LNCaP clone FGC (cell line): ENCODE measurements at regions not wholly inside any gene's neighbourhood (a gene's known extent, or its start where the extent isn't known, plus 50 kb on each side); places are given as distances from the start of the nearest gene placed in this dataset.
"Not testable (repeated sequence)": the region's sequence is repeated elsewhere in the genome, so short reads cannot be mapped to it uniquely, and the experiment has no call there.

Experiments
- DNase-seq: peaks from one replicate; pipeline ENCODE4 v3.0.0-alpha.2; 2011; ENCODE audit warnings: low read depth
- H3K4me3 ChIP-seq: 2 replicates; pipeline ENCODE4 v1.5.1; 2011; ENCODE audit warnings: mild to moderate bottlenecking, low read depth, low read length, control low read depth
- TF ChIP-seq, protein P1 (sequence below): IDR thresholded peaks from 2 replicates; pipeline ENCODE4 v1.5.1; 2012; ENCODE audit warnings: mild to moderate bottlenecking; ENCODE audit not compliant: control insufficient read depth, insufficient read depth; ENCODE audit errors: extremely low read depth

DNA sequence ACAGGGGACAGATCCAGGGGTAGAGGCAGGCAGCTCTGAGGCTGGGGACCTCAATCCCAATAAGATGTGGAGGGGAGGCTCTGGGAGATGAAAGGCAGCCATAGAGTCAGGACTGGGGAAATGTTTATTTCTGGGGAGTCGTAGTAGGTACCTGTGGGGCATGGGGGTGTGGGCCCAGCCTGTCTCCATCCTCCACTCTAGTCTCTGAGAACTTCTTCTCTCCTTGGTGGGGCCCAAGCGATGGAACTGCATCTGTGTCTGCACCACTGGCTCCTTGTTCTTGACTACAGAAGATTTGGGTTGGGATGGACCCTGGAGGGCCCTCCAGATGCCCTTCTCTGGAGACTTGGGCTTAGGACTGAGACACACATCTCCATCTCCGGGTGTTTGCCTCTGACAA lies 953.9 kb upstream of the ZNF722 start:
- H3K4me3 ChIP-seq = no peak overlapping the region

DNA sequence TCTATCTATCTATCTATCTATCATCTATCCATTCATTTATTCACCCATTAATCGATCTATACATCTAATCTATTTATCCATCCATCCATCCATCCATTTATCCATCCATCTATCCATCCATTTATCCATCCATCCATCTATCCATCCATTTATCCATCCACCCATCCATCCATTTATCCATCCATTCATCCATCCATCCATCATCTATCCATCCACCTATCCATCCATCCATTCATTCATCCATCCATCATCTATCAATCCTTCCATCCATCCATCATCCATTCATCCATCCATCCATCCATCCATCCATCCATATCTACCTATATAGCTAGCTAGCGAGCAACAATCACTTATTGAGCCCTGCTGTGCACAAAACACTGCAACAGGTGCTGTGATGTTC lies 953.1 kb upstream of the ZNF722 start:
- no peak for DNase-seq
- no peak overlapping the region for H3K4me3 ChIP-seq
- TF ChIP-seq, protein P1, sequence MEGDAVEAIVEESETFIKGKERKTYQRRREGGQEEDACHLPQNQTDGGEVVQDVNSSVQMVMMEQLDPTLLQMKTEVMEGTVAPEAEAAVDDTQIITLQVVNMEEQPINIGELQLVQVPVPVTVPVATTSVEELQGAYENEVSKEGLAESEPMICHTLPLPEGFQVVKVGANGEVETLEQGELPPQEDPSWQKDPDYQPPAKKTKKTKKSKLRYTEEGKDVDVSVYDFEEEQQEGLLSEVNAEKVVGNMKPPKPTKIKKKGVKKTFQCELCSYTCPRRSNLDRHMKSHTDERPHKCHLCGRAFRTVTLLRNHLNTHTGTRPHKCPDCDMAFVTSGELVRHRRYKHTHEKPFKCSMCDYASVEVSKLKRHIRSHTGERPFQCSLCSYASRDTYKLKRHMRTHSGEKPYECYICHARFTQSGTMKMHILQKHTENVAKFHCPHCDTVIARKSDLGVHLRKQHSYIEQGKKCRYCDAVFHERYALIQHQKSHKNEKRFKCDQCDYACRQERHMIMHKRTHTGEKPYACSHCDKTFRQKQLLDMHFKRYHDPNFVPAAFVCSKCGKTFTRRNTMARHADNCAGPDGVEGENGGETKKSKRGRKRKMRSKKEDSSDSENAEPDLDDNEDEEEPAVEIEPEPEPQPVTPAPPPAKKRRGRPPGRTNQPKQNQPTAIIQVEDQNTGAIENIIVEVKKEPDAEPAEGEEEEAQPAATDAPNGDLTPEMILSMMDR = no peak

More for the DNA sequence above, 953.9 kb upstream of the ZNF722 start:
- TF ChIP-seq, protein P1 = no peak
- DNase-seq = no peak

DNA sequence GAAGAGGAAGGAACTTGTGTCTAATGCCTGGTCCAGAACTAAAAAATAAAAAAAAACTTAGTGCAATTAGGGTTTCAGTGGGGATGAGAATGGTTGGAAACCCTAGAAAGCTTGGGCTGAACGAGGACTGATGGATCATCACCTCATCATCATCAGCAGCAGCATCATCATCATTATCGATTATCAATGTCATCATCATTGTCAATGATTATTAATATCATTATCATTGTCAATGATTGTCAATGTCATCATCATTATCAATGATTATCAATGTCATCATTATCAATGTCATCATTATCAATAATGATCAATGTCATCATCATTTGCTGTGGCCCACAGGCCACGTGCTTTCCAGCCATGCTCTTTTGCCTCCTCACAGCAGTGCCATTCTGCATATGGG lies 952.0 kb upstream of the ZNF722 start:
- H3K4me3 ChIP-seq = no peak overlapping the region
- no peak for DNase-seq
- TF ChIP-seq, protein P1 = no peak

DNA sequence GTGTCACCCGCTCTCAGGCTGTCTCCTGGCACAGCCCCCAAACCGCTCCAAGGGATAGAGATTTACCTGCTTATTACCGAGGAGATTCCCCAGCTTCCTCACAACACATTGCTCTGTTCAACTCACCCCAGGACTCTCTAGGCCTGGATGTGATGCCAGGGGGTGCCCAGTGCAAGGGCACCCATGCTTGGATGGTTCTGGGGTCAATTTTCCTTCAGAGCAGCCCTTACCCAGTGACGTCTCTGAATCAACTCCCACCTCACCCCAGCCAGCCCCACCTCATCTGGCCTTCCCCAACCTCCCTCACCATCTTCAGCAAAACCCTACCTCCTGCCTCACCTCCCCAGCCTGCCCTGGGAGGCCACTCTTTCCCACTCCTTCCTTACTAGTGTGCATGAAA lies 951.6 kb upstream of the ZNF722 start:
- no peak overlapping the region for H3K4me3 ChIP-seq
- TF ChIP-seq, protein P1 = no peak
- DNase-seq = no peak

DNA sequence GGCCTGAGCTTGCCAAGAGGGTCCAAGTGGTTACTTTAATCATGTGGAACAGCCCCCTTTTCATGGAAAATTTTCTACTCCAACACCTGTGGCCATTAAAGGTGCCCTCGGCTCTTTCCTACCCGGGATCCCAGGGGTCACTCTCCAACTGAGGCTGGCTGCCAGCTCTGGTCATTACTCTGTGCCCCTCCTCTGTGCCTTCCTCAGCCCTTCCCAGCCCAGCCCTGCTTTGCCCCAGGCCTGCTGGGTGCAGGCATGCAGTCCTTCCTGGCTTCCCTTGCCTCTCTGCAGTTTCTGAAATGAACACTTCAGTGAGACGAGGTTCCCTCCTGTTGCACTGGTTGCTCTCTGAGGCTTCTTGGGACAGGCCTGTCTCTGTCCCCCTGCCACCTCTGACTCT lies 951.1 kb upstream of the ZNF722 start:
- no peak for DNase-seq
- TF ChIP-seq, protein P1 = no peak

DNA sequence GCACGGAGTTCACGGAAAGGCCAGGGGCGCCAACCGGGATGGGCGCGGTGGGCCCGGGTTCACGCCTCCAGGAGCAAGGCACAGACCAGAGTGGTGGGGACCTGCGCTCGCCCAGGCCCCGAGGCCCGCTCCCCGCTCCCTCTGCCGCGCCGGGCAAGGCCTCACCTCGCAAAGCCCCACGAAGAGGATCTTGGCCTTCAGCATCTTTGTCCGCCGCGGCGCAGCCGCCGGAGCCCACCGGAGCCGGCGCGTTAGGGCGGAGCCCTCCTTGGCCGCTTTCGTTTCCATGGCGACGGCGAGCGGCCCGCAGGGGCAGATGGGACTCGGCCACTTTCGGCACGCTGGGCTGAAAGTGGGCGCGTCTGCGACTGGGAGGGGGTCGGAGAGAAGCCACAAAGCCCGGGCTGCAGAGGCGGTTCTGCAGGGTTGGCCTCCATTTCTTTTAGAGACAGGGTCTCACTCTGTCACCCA lies 944.4 kb upstream of the ZNF722 start:
- DNase-seq = no peak
- TF ChIP-seq, protein P1 = no peak
- no peak overlapping the region for H3K4me3 ChIP-seq

More for the DNA sequence above, 951.1 kb upstream of the ZNF722 start:
- no peak overlapping the region for H3K4me3 ChIP-seq

- H3K4me3 ChIP-seq = no peak overlapping the region
- TF ChIP-seq, protein P1 = no peak
- DNase-seq = no peak
These were observed 941.4 kb upstream of the ZNF722 start for GRCh38 chr7:63057265-63057664.

GRCh38 chr7:63060701-63061100 lies 937.9 kb upstream of the ZNF722 start:
- not testable (repeated sequence) for DNase-seq, H3K4me3 ChIP-seq
